GM23338 (cell line): ENCODE measurements at regions not wholly inside any gene's neighbourhood (a gene's known extent, or its start where the extent isn't known, plus 50 kb on each side); places are given as distances from the start of the nearest gene placed in this dataset.

Experiments used
- ATAC-seq: fragments of 200-7000 bp; cut with Tn5 transposase; 3 replicates; pipeline ENCODE4 v1.9.1; 2020
- DNase-seq: peaks from one replicate; pipeline ENCODE4 v3.0.0-alpha.2; 2015; ENCODE audit warnings: low spot score
- H2AFZ ChIP-seq: fragments of 200-600 bp; sonication (generic); 2 replicates; pipeline ENCODE4 v1.8.0; 2016; ENCODE audit warnings: antibody characterized with exemption, mild to moderate bottlenecking, moderate library complexity
- H3F3A ChIP-seq: fragments of 200-600 bp; sonication (generic); replicated peaks from 2 replicates; pipeline ENCODE4 v1.8.0; 2017; ENCODE audit warnings: antibody characterized with exemption, mixed run types, low read depth
- H3K27ac ChIP-seq: fragments of 200-600 bp; sonication (generic); 2 replicates; pipeline ENCODE4 v1.6.1; 2016; ENCODE audit warnings: low read depth
- H3K27me3 ChIP-seq: fragments of 200-600 bp; sonication (generic); 2 replicates; pipeline ENCODE4 v1.8.0; 2016; ENCODE audit warnings: mild to moderate bottlenecking, mixed run types, moderate library complexity; ENCODE audit not compliant: insufficient read depth
- H3K36me3 ChIP-seq: fragments of 200-600 bp; sonication (generic); 2 replicates; pipeline ENCODE4 v1.8.0; 2016; ENCODE audit warnings: mild to moderate bottlenecking; ENCODE audit not compliant: insufficient read depth
- H3K4me1 ChIP-seq: fragments of 200-600 bp; sonication (generic); 2 replicates; pipeline ENCODE4 v1.8.0; 2016; ENCODE audit warnings: mild to moderate bottlenecking, moderate library complexity; ENCODE audit not compliant: insufficient read depth
- H3K4me2 ChIP-seq: fragments of 200-600 bp; sonication (generic); 2 replicates; pipeline ENCODE4 v1.7.1; 2017; ENCODE audit warnings: mixed run types
- H3K4me3 ChIP-seq: fragments of 200-600 bp; sonication (generic); 2 replicates; pipeline ENCODE4 v1.6.1; 2016; ENCODE audit warnings: mixed run types
- H3K79me2 ChIP-seq: fragments of 200-600 bp; sonication (generic); replicated peaks from 2 replicates; pipeline ENCODE4 v1.8.0; 2017; ENCODE audit warnings: mild to moderate bottlenecking; ENCODE audit not compliant: insufficient read depth
- H3K9me2 ChIP-seq: fragments of 200-600 bp; sonication (generic); 2 replicates; pipeline ENCODE4 v1.8.0; 2017; ENCODE audit not compliant: insufficient read depth
- H4K20me1 ChIP-seq: fragments of 200-600 bp; sonication (generic); replicated peaks from 2 replicates; pipeline ENCODE4 v1.8.0; 2017; ENCODE audit warnings: mild to moderate bottlenecking; ENCODE audit not compliant: insufficient read depth
- H3K27ac Mint-ChIP-seq: 2 replicates; pipeline ENCODE4 v1.8.0; 2020; ENCODE audit warnings: inconsistent platforms, mild to moderate bottlenecking, moderate library complexity, mixed read lengths
- H3K27me3 Mint-ChIP-seq: 3 replicates; pipeline ENCODE4 v1.8.0; 2022; ENCODE audit warnings: low read depth, mild to moderate bottlenecking, moderate library complexity, mixed read lengths, inconsistent platforms; ENCODE audit not compliant: insufficient read depth, poor library complexity
- H3K36me3 Mint-ChIP-seq: 3 replicates; pipeline ENCODE4 v1.8.0; 2021; ENCODE audit warnings: low read depth, mild to moderate bottlenecking, inconsistent platforms, moderate library complexity, mixed read lengths
- H3K4me1 Mint-ChIP-seq: 3 replicates; pipeline ENCODE4 v1.8.0; 2020; ENCODE audit warnings: mild to moderate bottlenecking, inconsistent platforms, mixed read lengths
- H3K4me3 Mint-ChIP-seq: 3 replicates; pipeline ENCODE4 v1.8.0; 2021; ENCODE audit warnings: moderate library complexity, mild to moderate bottlenecking, inconsistent platforms, mixed read lengths
- H3K9me3 Mint-ChIP-seq: 3 replicates; pipeline ENCODE4 v1.8.0; 2020; ENCODE audit warnings: moderate library complexity, mild to moderate bottlenecking, inconsistent platforms, mixed read lengths
- CREB1 ChIP-seq: fragments of 250-450 bp; sonication (Bioruptor Pico); IDR thresholded peaks from 2 replicates; pipeline ENCODE4 v1.5.0; 2020; ENCODE audit warnings: low read depth, mild to moderate bottlenecking, moderate library complexity
- CTCF ChIP-seq, 2 experiments: fragments of 200-600 bp in 1 of 2; sonication (generic) in 1 of 2; conservative IDR thresholded peaks; 2 replicates each; pipeline versions ENCODE4 v1.5.1 to v1.6.1; 2016 to 2017; ENCODE audit warnings: antibody characterized with exemption in 2 of 2, low read depth in 2 of 2, mild to moderate bottlenecking in 2 of 2, moderate library complexity in 1 of 2
- ETS1 ChIP-seq: IDR thresholded peaks from 2 replicates; pipeline ENCODE4 v1.6.1; 2016; ENCODE audit warnings: antibody characterized with exemption
- EZH2 ChIP-seq: fragments of 200-600 bp; sonication (generic); IDR thresholded peaks from one replicate; pipeline ENCODE4 v1.8.0; 2017; ENCODE audit warnings: antibody characterized with exemption, mild to moderate bottlenecking, low read depth; ENCODE audit not compliant: unreplicated experiment
- EZH2phosphoT487 ChIP-seq: fragments of 200-600 bp; sonication (generic); IDR thresholded peaks from one replicate; pipeline ENCODE4 v1.8.1; 2018; ENCODE audit warnings: antibody characterized with exemption; ENCODE audit not compliant: unreplicated experiment
- JUNB ChIP-seq: IDR thresholded peaks from one replicate; pipeline ENCODE4 v1.6.1; 2016; ENCODE audit warnings: antibody characterized with exemption; ENCODE audit not compliant: unreplicated experiment
- NANOG ChIP-seq: IDR thresholded peaks from 2 replicates; pipeline ENCODE4 v1.6.1; 2016; ENCODE audit warnings: antibody characterized with exemption, borderline replicate concordance
- POLR2AphosphoS5 ChIP-seq: IDR thresholded peaks from 2 replicates; pipeline ENCODE4 v1.6.1; 2016; ENCODE audit warnings: antibody characterized with exemption, low read depth
- REST ChIP-seq: IDR thresholded peaks from one replicate; pipeline ENCODE4 v1.6.1; 2018; ENCODE audit warnings: antibody characterized with exemption; ENCODE audit not compliant: unreplicated experiment
- STAT1 ChIP-seq: IDR thresholded peaks from one replicate; pipeline ENCODE4 v1.6.1; 2016; ENCODE audit warnings: antibody characterized with exemption; ENCODE audit not compliant: unreplicated experiment
- ZNF114 ChIP-seq: fragments of 250-450 bp; sonication (Bioruptor Pico); IDR thresholded peaks from 2 replicates; pipeline ENCODE4 v1.5.0; 2020; ENCODE audit warnings: mild to moderate bottlenecking, moderate library complexity
- ZNF331 ChIP-seq: fragments of 250-450 bp; sonication (Bioruptor Pico); IDR thresholded peaks from 2 replicates; pipeline ENCODE4 v1.5.0; 2020; ENCODE audit warnings: low read depth, mild to moderate bottlenecking, moderate library complexity
- ZNF462 ChIP-seq: fragments of 250-450 bp; sonication (Bioruptor Pico); IDR thresholded peaks from 2 replicates; pipeline ENCODE4 v1.5.0; 2020; ENCODE audit warnings: mild to moderate bottlenecking, moderate library complexity

- Histone ChIP-seq H3K4me3 (no peak overlapping the region), H3K36me3 (no peaks in the 10 kb centered on the region), H3K4me1 (no peaks in the 10 kb centered on the region), H3F3A (no peaks in the 10 kb centered on the region), H3K27ac (no peak overlapping the region), H3K4me2 (no peak overlapping the region), H2AFZ (peak overlapping the region; percentile 72), H3K9me2 (no peaks in the 10 kb centered on the region), H4K20me1 (no peaks in the 10 kb centered on the region), H3K27me3 (no peaks in the 10 kb centered on the region), H3K79me2 (no peaks in the 10 kb centered on the region)
- H3K27ac Mint-ChIP-seq, result no peak overlapping the region
- TF ChIP-seq CREB1 (CRISPR knock-in tag) (no peak), ETS1 (no peak), STAT1 (no peak), ZNF114 (CRISPR knock-in tag) (no peak), ZNF462 (CRISPR knock-in tag) (no peak), NANOG (no peak), ZNF331 (no peak), POLR2AphosphoS5 (no peak), JUNB (no peak), EZH2 (no peak), CTCF (conservative IDR thresholded peaks at IDR 0.05; ENCODE audit: low read depth in 2 of 2) (no peak), EZH2phosphoT487 (no peak), REST (no peak)
- DNase-seq (no peak), ATAC-seq (no peak)
- H3K27me3 Mint-ChIP-seq, result peaks cover 8% of the 10 kb centered on the region
- no peaks in the 10 kb centered on the region for H3K36me3 Mint-ChIP-seq
- H3K4me1 Mint-ChIP-seq, result no peaks in the 10 kb centered on the region
- no peak overlapping the region for H3K4me3 Mint-ChIP-seq
- H3K9me3 Mint-ChIP-seq, result no peaks in the 10 kb centered on the region
Observed at GRCh38 chr14:34361504-34362011, 100.5 kb downstream of the SPTSSA start.
